Kidney epithelial cell (primary cell): ENCODE measurements at regions not wholly inside any gene's neighbourhood (a gene's known extent, or its start where the extent isn't known, plus 50 kb on each side); places are given as distances from the start of the nearest gene placed in this dataset.

Experiments
- DNase-seq: peaks from one replicate; pipeline ENCODE4 v3.0.0-alpha.2; 2010; ENCODE audit warnings: low read depth
- H3K27me3 ChIP-seq: 2 replicates; pipeline ENCODE4 v1.6.0; 2011; ENCODE audit warnings: low read length; ENCODE audit not compliant: control insufficient read depth, insufficient read depth
- H3K36me3 ChIP-seq: 2 replicates; pipeline ENCODE4 v1.5.1; 2011; ENCODE audit warnings: low read length; ENCODE audit not compliant: control insufficient read depth, insufficient read depth
- H3K4me3 ChIP-seq: 2 replicates; pipeline ENCODE4 v1.5.1; 2011; ENCODE audit warnings: low read depth, mild to moderate bottlenecking, control low read depth, low read length
- TF ChIP-seq, protein P1 (sequence below): IDR thresholded peaks from 2 replicates; pipeline ENCODE4 v1.5.1; 2011; ENCODE audit warnings: mild to moderate bottlenecking, moderate library complexity, low read length, control low read depth, inconsistent platforms; ENCODE audit not compliant: insufficient read depth, poor library complexity, severe bottlenecking

GRCh38 chr5:128591598-128592455 is 53.8 kb upstream of the FBN2 start:
- TF ChIP-seq, protein P1, sequence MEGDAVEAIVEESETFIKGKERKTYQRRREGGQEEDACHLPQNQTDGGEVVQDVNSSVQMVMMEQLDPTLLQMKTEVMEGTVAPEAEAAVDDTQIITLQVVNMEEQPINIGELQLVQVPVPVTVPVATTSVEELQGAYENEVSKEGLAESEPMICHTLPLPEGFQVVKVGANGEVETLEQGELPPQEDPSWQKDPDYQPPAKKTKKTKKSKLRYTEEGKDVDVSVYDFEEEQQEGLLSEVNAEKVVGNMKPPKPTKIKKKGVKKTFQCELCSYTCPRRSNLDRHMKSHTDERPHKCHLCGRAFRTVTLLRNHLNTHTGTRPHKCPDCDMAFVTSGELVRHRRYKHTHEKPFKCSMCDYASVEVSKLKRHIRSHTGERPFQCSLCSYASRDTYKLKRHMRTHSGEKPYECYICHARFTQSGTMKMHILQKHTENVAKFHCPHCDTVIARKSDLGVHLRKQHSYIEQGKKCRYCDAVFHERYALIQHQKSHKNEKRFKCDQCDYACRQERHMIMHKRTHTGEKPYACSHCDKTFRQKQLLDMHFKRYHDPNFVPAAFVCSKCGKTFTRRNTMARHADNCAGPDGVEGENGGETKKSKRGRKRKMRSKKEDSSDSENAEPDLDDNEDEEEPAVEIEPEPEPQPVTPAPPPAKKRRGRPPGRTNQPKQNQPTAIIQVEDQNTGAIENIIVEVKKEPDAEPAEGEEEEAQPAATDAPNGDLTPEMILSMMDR, result no peak

DNA sequence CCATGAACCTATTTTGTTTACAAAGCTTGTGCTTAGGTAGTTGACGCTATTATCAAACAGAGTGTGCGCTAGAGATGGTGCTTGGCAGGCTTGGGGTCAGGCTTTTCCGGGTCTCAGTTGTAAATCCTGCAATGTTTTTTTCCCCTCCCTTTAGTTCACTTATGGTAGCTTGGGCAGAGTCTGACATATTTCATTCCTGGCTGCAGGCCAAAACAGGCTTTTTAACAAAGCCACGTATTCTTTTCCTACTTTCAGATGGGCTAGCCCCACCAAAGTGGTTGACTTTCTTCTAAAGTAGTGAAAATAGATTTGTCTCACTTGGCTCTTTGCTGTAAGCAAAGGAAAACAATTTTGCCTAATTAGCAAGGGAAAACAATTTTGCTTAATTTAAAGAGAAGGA is 58.0 kb upstream of the FBN2 start:
- Histone ChIP-seq H3K27me3 (no peaks in the 10 kb centered on the region), H3K36me3 (no peaks in the 10 kb centered on the region), H3K4me3 (no peak overlapping the region)
- TF ChIP-seq, protein P1, result no peak
- DNase-seq, result no peak

More at GRCh38 chr5:128591598-128592455, 53.8 kb upstream of the FBN2 start:
- DNase-seq, result no peak
- H3K4me3 ChIP-seq, result no peak overlapping the region
- H3K27me3 ChIP-seq, result no peaks in the 10 kb centered on the region
- no peaks in the 10 kb centered on the region for H3K36me3 ChIP-seq

- TF ChIP-seq, protein P1, result no peak
- no peaks in the 10 kb centered on the region for H3K36me3 ChIP-seq
- H3K27me3 ChIP-seq, result no peaks in the 10 kb centered on the region
- H3K4me3 ChIP-seq, result no peak overlapping the region
- DNase-seq, result peak; percentile 12
These were observed 59.1 kb upstream of the FBN2 start for GRCh38 chr5:128597156-128597555.

GRCh38 chr5:128613128-128613527 is 75.1 kb upstream of the FBN2 start:
- DNase-seq, result no peak
- TF ChIP-seq, protein P1, result no peak
- H3K36me3 ChIP-seq, result no peaks in the 10 kb centered on the region
- no peak overlapping the region for H3K4me3 ChIP-seq
- peaks cover 2% of the 10 kb centered on the region for H3K27me3 ChIP-seq

DNA sequence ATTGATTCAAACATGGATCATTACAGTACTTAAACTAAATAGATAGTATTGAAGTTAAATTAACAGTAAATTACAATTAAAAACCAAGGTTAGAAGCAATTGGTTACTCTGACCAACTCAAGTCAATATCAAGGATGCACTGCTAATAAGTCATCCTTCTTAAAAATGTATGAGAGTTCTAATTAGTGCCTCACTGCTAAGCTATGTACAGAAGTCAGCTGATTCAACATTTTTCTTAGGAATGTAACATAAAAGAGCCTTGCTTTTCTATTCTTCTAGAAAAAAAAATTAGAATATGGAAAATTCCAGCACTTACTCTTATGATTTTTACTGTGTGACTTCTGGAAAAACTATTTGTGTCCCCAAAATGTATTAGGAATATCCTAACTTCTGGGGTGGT is 75.7 kb upstream of the FBN2 start:
- no peak overlapping the region for H3K4me3 ChIP-seq

More for the DNA sequence above, 75.7 kb upstream of the FBN2 start:
- TF ChIP-seq, protein P1, result no peak
- Histone ChIP-seq H3K36me3 (no peaks in the 10 kb centered on the region), H3K27me3 (peaks cover 2% of the 10 kb centered on the region)
- no peak for DNase-seq
